ENCODE measurements at regions not wholly inside any gene's neighbourhood (a gene's known extent, or its start where the extent isn't known, plus 50 kb on each side); places are given as distances from the start of the nearest gene placed in this dataset.
A peak's percentile ranks its signal among the peaks of the same experiment; 100 is the strongest.

DNA sequence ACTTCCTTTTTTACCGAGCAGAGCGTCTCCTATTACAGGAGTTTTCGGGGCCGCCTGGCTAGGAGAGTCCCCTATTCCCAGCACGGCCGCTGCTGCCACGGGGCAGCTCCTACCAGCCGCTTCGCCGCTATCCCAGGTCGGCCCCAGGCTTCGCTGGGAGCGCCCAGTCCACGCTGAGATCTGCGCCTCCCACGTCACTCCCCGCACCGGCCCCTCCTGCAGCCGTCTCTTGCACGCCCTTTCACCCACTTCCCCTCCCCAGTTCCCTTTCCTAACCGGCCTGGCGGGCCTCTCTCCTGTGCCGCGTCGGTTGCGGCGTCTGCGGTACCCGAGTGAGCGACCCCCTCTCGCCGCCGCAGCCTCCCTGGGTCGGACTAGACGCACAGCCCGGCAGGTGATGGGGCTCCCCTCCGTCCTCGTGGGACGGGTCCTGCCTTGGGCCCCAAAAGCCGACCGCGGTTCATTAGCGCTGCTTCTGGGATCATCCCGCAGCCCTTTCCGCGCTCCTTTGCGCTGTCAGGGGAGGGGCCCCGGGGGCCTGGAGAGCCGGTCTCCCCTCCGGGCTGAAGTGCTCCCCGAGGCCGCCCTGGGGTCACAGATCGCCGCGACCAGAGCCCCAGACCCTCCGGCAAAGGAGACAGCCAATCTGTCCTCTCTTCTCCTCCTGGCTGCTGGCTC, 1318.4 kb downstream of the TMEM121 start (continued):
- TF ChIP-seq, protein P1, sequence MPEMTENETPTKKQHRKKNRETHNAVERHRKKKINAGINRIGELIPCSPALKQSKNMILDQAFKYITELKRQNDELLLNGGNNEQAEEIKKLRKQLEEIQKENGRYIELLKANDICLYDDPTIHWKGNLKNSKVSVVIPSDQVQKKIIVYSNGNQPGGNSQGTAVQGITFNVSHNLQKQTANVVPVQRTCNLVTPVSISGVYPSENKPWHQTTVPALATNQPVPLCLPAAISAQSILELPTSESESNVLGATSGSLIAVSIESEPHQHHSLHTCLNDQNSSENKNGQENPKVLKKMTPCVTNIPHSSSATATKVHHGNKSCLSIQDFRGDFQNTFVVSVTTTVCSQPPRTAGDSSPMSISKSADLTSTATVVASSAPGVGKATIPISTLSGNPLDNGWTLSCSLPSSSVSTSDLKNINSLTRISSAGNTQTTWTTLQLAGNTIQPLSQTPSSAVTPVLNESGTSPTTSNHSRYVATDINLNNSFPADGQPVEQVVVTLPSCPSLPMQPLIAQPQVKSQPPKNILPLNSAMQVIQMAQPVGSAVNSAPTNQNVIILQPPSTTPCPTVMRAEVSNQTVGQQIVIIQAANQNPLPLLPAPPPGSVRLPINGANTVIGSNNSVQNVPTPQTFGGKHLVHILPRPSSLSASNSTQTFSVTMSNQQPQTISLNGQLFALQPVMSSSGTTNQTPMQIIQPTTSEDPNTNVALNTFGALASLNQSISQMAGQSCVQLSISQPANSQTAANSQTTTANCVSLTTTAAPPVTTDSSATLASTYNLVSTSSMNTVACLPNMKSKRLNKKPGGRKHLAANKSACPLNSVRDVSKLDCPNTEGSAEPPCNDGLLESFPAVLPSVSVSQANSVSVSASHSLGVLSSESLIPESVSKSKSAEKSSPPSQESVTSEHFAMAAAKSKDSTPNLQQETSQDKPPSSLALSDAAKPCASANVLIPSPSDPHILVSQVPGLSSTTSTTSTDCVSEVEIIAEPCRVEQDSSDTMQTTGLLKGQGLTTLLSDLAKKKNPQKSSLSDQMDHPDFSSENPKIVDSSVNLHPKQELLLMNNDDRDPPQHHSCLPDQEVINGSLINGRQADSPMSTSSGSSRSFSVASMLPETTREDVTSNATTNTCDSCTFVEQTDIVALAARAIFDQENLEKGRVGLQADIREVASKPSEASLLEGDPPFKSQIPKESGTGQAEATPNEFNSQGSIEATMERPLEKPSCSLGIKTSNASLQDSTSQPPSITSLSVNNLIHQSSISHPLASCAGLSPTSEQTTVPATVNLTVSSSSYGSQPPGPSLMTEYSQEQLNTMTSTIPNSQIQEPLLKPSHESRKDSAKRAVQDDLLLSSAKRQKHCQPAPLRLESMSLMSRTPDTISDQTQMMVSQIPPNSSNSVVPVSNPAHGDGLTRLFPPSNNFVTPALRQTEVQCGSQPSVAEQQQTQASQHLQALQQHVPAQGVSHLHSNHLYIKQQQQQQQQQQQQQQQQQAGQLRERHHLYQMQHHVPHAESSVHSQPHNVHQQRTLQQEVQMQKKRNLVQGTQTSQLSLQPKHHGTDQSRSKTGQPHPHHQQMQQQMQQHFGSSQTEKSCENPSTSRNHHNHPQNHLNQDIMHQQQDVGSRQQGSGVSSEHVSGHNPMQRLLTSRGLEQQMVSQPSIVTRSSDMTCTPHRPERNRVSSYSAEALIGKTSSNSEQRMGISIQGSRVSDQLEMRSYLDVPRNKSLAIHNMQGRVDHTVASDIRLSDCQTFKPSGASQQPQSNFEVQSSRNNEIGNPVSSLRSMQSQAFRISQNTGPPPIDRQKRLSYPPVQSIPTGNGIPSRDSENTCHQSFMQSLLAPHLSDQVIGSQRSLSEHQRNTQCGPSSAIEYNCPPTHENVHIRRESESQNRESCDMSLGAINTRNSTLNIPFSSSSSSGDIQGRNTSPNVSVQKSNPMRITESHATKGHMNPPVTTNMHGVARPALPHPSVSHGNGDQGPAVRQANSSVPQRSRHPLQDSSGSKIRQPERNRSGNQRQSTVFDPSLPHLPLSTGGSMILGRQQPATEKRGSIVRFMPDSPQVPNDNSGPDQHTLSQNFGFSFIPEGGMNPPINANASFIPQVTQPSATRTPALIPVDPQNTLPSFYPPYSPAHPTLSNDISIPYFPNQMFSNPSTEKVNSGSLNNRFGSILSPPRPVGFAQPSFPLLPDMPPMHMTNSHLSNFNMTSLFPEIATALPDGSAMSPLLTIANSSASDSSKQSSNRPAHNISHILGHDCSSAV (CRISPR knock-in tag; IDR thresholded peaks at IDR 0.05; ENCODE audit: borderline replicate concordance), result no peak
- TF ChIP-seq ATF7-NPFF (CRISPR knock-in tag; IDR thresholded peaks at IDR 0.05; ENCODE audit: low read depth), result no peak
- TF ChIP-seq, protein P2, sequence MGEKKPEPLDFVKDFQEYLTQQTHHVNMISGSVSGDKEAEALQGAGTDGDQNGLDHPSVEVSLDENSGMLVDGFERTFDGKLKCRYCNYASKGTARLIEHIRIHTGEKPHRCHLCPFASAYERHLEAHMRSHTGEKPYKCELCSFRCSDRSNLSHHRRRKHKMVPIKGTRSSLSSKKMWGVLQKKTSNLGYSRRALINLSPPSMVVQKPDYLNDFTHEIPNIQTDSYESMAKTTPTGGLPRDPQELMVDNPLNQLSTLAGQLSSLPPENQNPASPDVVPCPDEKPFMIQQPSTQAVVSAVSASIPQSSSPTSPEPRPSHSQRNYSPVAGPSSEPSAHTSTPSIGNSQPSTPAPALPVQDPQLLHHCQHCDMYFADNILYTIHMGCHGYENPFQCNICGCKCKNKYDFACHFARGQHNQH (CRISPR knock-in tag; IDR thresholded peaks at IDR 0.05), result no peak
- no peak for TF ChIP-seq TMF1 (CRISPR knock-in tag; IDR thresholded peaks at IDR 0.05; ENCODE audit: low read depth)
- peak; percentile 88; the same call in 1 of the 2 replicates for TF ChIP-seq MTA1 (CRISPR knock-in tag; IDR thresholded peaks at IDR 0.05; ENCODE audit: borderline replicate concordance)
- no peak for TF ChIP-seq TBX3 (IDR thresholded peaks at IDR 0.05; ENCODE audit: borderline replicate concordance)
- 0 out of 2 replicates have a peak, but pooled peaks have one; percentile 31 for TF ChIP-seq ZNF441 (CRISPR knock-in tag; IDR thresholded peaks at IDR 0.05; ENCODE audit: borderline replicate concordance)
- peak; percentile 68; the same call in 1 of the 2 replicates for TF ChIP-seq ZNF292 (CRISPR knock-in tag; IDR thresholded peaks at IDR 0.05; ENCODE audit: borderline replicate concordance, low read depth)
- TF ChIP-seq ZNF616 (CRISPR knock-in tag; IDR thresholded peaks at IDR 0.05; ENCODE audit: low read depth), result 0 out of 2 replicates have a peak, but pooled peaks have one; percentile 11
- TF ChIP-seq ZNF768 (CRISPR knock-in tag; IDR thresholded peaks at IDR 0.05), result peak; percentile 70; the same call in 1 of the 2 replicates
- peak; percentile 42; the same call in 1 of the 2 replicates for TF ChIP-seq ZNF788 (CRISPR knock-in tag; IDR thresholded peaks at IDR 0.05; ENCODE audit: borderline replicate concordance)
- TF ChIP-seq, protein P3, sequence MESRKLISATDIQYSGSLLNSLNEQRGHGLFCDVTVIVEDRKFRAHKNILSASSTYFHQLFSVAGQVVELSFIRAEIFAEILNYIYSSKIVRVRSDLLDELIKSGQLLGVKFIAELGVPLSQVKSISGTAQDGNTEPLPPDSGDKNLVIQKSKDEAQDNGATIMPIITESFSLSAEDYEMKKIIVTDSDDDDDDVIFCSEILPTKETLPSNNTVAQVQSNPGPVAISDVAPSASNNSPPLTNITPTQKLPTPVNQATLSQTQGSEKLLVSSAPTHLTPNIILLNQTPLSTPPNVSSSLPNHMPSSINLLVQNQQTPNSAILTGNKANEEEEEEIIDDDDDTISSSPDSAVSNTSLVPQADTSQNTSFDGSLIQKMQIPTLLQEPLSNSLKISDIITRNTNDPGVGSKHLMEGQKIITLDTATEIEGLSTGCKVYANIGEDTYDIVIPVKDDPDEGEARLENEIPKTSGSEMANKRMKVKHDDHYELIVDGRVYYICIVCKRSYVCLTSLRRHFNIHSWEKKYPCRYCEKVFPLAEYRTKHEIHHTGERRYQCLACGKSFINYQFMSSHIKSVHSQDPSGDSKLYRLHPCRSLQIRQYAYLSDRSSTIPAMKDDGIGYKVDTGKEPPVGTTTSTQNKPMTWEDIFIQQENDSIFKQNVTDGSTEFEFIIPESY (CRISPR knock-in tag; IDR thresholded peaks at IDR 0.05), result no peak
- TF ChIP-seq, protein P4, sequence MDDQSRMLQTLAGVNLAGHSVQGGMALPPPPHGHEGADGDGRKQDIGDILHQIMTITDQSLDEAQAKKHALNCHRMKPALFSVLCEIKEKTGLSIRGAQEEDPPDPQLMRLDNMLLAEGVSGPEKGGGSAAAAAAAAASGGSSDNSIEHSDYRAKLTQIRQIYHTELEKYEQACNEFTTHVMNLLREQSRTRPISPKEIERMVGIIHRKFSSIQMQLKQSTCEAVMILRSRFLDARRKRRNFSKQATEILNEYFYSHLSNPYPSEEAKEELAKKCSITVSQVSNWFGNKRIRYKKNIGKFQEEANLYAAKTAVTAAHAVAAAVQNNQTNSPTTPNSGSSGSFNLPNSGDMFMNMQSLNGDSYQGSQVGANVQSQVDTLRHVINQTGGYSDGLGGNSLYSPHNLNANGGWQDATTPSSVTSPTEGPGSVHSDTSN (CRISPR knock-in tag; IDR thresholded peaks at IDR 0.05; ENCODE audit: borderline replicate concordance), result no peak
- no peak for TF ChIP-seq GABPA (IDR thresholded peaks at IDR 0.05; ENCODE audit: low read depth, low read length)
- 0 out of 2 replicates have a peak, but pooled peaks have one; percentile 0 for TF ChIP-seq GABPA (CRISPR knock-in tag; IDR thresholded peaks at IDR 0.05; ENCODE audit: low read depth)

Measured in HepG2 (cell line).